NT2/D1 (cell line): ENCODE measurements at regions not wholly inside any gene's neighbourhood (a gene's known extent, or its start where the extent isn't known, plus 50 kb on each side); places are given as distances from the start of the nearest gene placed in this dataset.

Experiments
- SUZ12 ChIP-seq: IDR thresholded peaks from 2 replicates; pipeline ENCODE4 v1.6.1; 2011; ENCODE audit not compliant: insufficient read length, insufficient read depth; ENCODE audit errors: extremely low read depth
- ZNF274 ChIP-seq: IDR thresholded peaks from 2 replicates; pipeline ENCODE4 v1.6.1; 2011; ENCODE audit warnings: mild to moderate bottlenecking, low read depth, low read length

DNA sequence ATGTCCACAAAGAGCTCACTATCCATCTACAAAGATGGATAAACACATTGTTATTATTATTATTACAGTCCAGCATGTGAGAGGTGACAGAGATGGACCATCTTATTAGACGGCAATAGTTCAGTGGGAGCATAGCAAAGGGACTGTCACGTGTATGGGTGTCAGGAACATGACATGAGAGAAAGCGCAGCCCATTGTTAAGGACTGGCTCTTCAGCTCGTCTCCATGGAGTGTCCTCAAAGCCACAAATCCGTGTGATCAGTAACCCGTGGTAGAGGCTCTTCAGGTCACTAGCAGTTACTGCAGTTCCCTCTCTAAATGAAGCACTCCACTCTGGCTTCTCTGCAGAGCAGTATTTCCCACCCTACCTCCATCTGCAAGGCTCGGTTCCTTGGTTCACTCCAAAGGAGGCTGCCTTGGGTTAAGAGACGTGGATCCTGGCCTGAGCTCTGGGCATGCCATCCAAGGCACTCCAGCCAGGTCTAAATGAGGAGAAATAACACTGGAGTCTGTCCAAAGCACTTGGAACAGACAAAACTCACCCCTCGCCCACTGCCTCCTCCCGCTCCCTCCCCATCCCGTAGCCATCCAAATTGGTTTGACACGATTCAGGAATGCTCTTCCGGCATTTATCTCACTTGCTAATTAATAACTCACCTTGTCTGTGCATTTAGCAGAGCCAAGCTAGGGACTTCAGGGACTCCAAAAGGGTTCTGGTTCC is 122.3 kb upstream of the WWC1 start:
- TF ChIP-seq ZNF274 (no peak), SUZ12 (no peak)
